Thyroid gland (tissue), 4 donors: ENCODE measurements at regions not wholly inside any gene's neighbourhood (a gene's known extent, or its start where the extent isn't known, plus 50 kb on each side); places are given as distances from the start of the nearest gene placed in this dataset.
"Not testable (repeated sequence)": the region's sequence is repeated elsewhere in the genome, so short reads cannot be mapped to it uniquely, and the experiment has no call there.

Experiments
- DNase-seq, 2 donors: peaks; one replicate each; pipeline ENCODE4 v3.0.0-alpha.2; 2019
- H3K27ac ChIP-seq, 3 donors: fragments of 200-600 bp; sonication (generic); 1 replicate in 2 of 3; 2 replicates in 1 of 3; pipeline ENCODE4 v1.5.1; 2016 to 2019; ENCODE audit warnings: mild to moderate bottlenecking in 1 of 3, moderate library complexity in 1 of 3
- H3K27me3 ChIP-seq: fragments of 200-600 bp; sonication (generic); one replicate; pipeline ENCODE4 v1.5.1; 2019
- H3K36me3 ChIP-seq, 2 donors: fragments of 200-600 bp; sonication (generic); one replicate each; pipeline ENCODE4 v1.5.1; 2016 to 2019
- H3K4me1 ChIP-seq, 2 donors: fragments of 200-600 bp; sonication (generic); one replicate each; pipeline ENCODE4 v1.5.1; 2017 to 2019
- H3K4me3 ChIP-seq, 3 donors: fragments of 200-600 bp; sonication (generic); replicated peaks in 1 of 3; 1 replicate in 2 of 3; 2 replicates in 1 of 3; pipeline ENCODE4 v1.5.1; 2016; ENCODE audit warnings: mild to moderate bottlenecking in 1 of 3
- H3K9me3 ChIP-seq: fragments of 200-600 bp; sonication (generic); one replicate; pipeline ENCODE4 v1.5.1; 2017
- CTCF ChIP-seq, 6 experiments: fragments of 200-600 bp in 3 of 6; fragments of 450-650 bp in 3 of 6; sonication (generic) in 3 of 6; IDR thresholded peaks; one replicate each; pipeline ENCODE4 v1.5.1; 2016 to 2019; ENCODE audit warnings: antibody characterized with exemption in 6 of 6, mild to moderate bottlenecking in 2 of 6, inconsistent platforms in 1 of 6, moderate library complexity in 1 of 6
- POLR2A ChIP-seq, 2 donors: fragments of 450-650 bp; IDR thresholded peaks; one replicate each; pipeline ENCODE4 v1.6.1; 2017; ENCODE audit warnings: antibody characterized with exemption in 2 of 2, mild to moderate bottlenecking in 2 of 2, moderate library complexity in 1 of 2
- WGBS, 2 donors: methylation state at CpG; one replicate each; pipeline ENCODE4 v1.1.5; 2017; 5-methylcytosine and 5-hydroxymethylcytosine counted together
- intact Hi-C: fragments of 100-400 bp; cut with DNase I; formaldehyde crosslinking; loops from one replicate; pipeline ENCODE4 v1.15.1; 2023

GRCh38 chr2:21836719-21837118 is 713.0 kb downstream of the TDRD15 start:
- no peaks in the 10 kb centered on the region for H3K36me3 ChIP-seq
- H3K4me1 ChIP-seq, result no peaks in the 10 kb centered on the region
- H3K4me3 ChIP-seq, result no peak overlapping the region
- no peak for DNase-seq
- intact Hi-C loops, result no loop called here
- no peaks in the 10 kb centered on the region for H3K9me3 ChIP-seq
- no peaks in the 10 kb centered on the region for H3K27me3 ChIP-seq
- TF ChIP-seq POLR2A (IDR thresholded peaks at IDR 0.05) (no peak), CTCF (IDR thresholded peaks at IDR 0.05) (no peak)
- WGBS, 2 donors, result 87 to 88% methylated on average over 1 of the region's 1 CpG
- H3K27ac ChIP-seq, result no peak overlapping the region

GRCh38 chr2:21837168-21837960 is 713.6 kb downstream of the TDRD15 start:
- Histone ChIP-seq H3K27me3 (no peaks in the 10 kb centered on the region), H3K9me3 (no peaks in the 10 kb centered on the region), H3K27ac (no peak overlapping the region), H3K36me3 (no peaks in the 10 kb centered on the region), H3K4me3 (no peak overlapping the region), H3K4me1 (no peaks in the 10 kb centered on the region)
- intact Hi-C loops, result no loop called here
- DNase-seq, result no peak
- TF ChIP-seq POLR2A (IDR thresholded peaks at IDR 0.05) (no peak), CTCF (IDR thresholded peaks at IDR 0.05) (no peak)
- 56 to 66% methylated on average over 5 of the region's 5 CpGs for WGBS, 2 donors

GRCh38 chr2:21841341-21841740 is 717.6 kb downstream of the TDRD15 start:
- Histone ChIP-seq H3K9me3 (no peaks in the 10 kb centered on the region), H3K4me1 (no peaks in the 10 kb centered on the region), H3K4me3 (no peak overlapping the region), H3K36me3 (no peaks in the 10 kb centered on the region), H3K27me3 (no peaks in the 10 kb centered on the region), H3K27ac (no peak overlapping the region)
- TF ChIP-seq POLR2A (IDR thresholded peaks at IDR 0.05) (no peak), CTCF (IDR thresholded peaks at IDR 0.05) (no peak)
- intact Hi-C loops, result no loop called here
- WGBS, 2 donors, result 46 to 57% methylated on average over 3 of the region's 3 CpGs
- no peak for DNase-seq

- intact Hi-C loops, H3K27me3 ChIP-seq, H3K36me3 ChIP-seq, H3K27ac ChIP-seq, H3K4me1 ChIP-seq, DNase-seq, H3K9me3 ChIP-seq, H3K4me3 ChIP-seq: not testable (repeated sequence)
- WGBS, 2 donors, result 78 to 79% methylated on average over 7 of the region's 7 CpGs
These were observed 726.6 kb downstream of the TDRD15 start for GRCh38 chr2:21850367-21850766.

- TF ChIP-seq POLR2A (IDR thresholded peaks at IDR 0.05) (no peak), CTCF (IDR thresholded peaks at IDR 0.05) (no peak)
- Histone ChIP-seq H3K27ac (no peak overlapping the region), H3K9me3 (no peaks in the 10 kb centered on the region), H3K4me3 (no peak overlapping the region), H3K36me3 (no peaks in the 10 kb centered on the region), H3K4me1 (no peaks in the 10 kb centered on the region), H3K27me3 (no peaks in the 10 kb centered on the region)
- intact Hi-C loops, result no loop called here
- no peak for DNase-seq
- WGBS, 2 donors, result 78 to 79% methylated on average over 3 of the region's 3 CpGs
These were observed 731.2 kb downstream of the TDRD15 start for GRCh38 chr2:21854938-21855337.
